Body of pancreas (tissue), 4 donors: ENCODE measurements at regions not wholly inside any gene's neighbourhood (a gene's known extent, or its start where the extent isn't known, plus 50 kb on each side); places are given as distances from the start of the nearest gene placed in this dataset.

ENCODE experiments used
- ATAC-seq: fragments of 150-250 bp; one replicate; pipeline ENCODE4 v1.9.1; 2016
- DNase-seq, 4 donors: peaks; one replicate each; pipeline ENCODE4 v3.0.0-alpha.2; 2019
- H3K27ac ChIP-seq, 4 donors: fragments of 200-600 bp; sonication (generic); 1 replicate in 3 of 4; 2 replicates in 1 of 4; pipeline versions ENCODE4 v1.5.1 to v1.6.1; 2016 to 2019; ENCODE audit warnings: mild to moderate bottlenecking in 1 of 4, mixed read lengths in 1 of 4, moderate library complexity in 1 of 4
- H3K27me3 ChIP-seq, 2 donors: fragments of 200-600 bp; sonication (generic); one replicate each; pipeline ENCODE4 v1.6.0; 2016; ENCODE audit warnings: mild to moderate bottlenecking in 1 of 2
- H3K36me3 ChIP-seq, 2 donors: fragments of 200-600 bp; sonication (generic); replicated peaks in 1 of 2; 2 replicates each; pipeline ENCODE4 v1.5.1; 2016; ENCODE audit warnings: low read depth in 2 of 2; ENCODE audit not compliant: insufficient read depth in 1 of 2
- H3K4me1 ChIP-seq: fragments of 200-600 bp; sonication (generic); one replicate; pipeline ENCODE4 v1.6.0; 2016
- H3K4me3 ChIP-seq, 2 donors: fragments of 200-600 bp; sonication (generic); 1 replicate in 1 of 2; 2 replicates in 1 of 2; pipeline ENCODE4 v1.5.1; 2016 to 2019
- H3K9me3 ChIP-seq, 3 donors: fragments of 200-600 bp; sonication (generic); 1 replicate in 2 of 3; 2 replicates in 1 of 3; pipeline ENCODE4 v1.5.1; 2016
- POLR2A ChIP-seq, 3 donors: fragments of 450-650 bp; IDR thresholded peaks; one replicate each; pipeline ENCODE4 v1.6.1; 2016; ENCODE audit warnings: antibody characterized with exemption in 3 of 3, mild to moderate bottlenecking in 2 of 3
- WGBS, 2 donors: methylation state at CpG; one replicate each; pipeline ENCODE4 v1.1.5; 2017; 5-methylcytosine and 5-hydroxymethylcytosine counted together
- intact Hi-C: fragments of 100-400 bp; cut with DNase I; formaldehyde crosslinking; loops from one replicate; pipeline ENCODE4 v1.15.1; 2023
- TF ChIP-seq, protein P1 (sequence below), 7 experiments: fragments of 450-650 bp in 4 of 7; fragments of 200-600 bp in 3 of 7; sonication (generic) in 3 of 7; IDR thresholded peaks; one replicate each; pipeline ENCODE4 v1.5.1; 2016 to 2019; ENCODE audit warnings: antibody characterized with exemption in 7 of 7

DNA sequence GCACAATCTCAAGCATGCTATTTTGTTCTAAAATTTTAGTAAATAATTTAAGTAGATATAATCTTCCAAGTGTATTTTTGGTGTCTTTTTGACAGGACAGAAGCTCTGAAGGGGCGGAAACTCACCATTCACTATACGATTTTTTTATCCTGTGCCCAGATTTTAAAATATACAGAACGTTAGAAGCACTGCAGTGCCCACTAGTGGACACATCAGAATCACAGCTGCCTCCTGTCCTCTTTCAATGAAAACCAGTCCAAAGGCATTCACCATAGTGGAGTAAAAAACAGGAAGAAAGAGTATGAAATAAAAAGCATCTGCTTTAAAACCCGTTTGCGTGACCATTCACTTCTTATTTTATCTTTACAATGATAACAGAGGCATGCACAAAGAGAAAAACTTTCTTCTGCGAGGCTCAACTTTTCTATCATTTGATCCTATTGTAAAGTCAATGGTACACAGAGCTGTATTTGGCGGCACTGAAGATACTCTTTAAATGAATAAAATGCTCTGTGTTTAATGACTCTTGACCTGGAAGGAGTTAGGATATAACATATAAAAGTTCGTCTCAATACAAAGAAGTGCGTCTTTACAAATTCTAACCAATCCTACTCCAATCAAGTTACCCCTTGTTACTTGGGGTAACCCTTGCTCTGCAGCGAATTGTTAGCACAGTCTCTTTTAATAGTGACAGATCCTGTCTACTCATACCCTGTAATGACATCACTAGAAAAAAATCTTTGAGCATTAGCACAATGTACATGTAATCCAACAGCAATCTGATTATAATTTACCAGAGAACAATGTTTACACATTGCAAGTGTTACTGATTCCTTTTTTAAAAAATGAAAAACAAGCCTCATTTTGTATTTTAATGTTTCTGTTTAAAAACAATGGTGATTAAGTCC lies 339.8 kb upstream of the PSMD7 start:
- DNase-seq: peak; percentile 66 to 76 (median 72)
- Histone ChIP-seq H3K4me1 (no peaks in the 10 kb centered on the region), H3K36me3 (no peaks in the 10 kb centered on the region), H3K27me3 (no peaks in the 10 kb centered on the region), H3K4me3 (no peak overlapping the region), H3K27ac (no peak overlapping the region), H3K9me3 (no peaks in the 10 kb centered on the region)
- TF ChIP-seq POLR2A (IDR thresholded peaks at IDR 0.05): no peak
- TF ChIP-seq, protein P1, sequence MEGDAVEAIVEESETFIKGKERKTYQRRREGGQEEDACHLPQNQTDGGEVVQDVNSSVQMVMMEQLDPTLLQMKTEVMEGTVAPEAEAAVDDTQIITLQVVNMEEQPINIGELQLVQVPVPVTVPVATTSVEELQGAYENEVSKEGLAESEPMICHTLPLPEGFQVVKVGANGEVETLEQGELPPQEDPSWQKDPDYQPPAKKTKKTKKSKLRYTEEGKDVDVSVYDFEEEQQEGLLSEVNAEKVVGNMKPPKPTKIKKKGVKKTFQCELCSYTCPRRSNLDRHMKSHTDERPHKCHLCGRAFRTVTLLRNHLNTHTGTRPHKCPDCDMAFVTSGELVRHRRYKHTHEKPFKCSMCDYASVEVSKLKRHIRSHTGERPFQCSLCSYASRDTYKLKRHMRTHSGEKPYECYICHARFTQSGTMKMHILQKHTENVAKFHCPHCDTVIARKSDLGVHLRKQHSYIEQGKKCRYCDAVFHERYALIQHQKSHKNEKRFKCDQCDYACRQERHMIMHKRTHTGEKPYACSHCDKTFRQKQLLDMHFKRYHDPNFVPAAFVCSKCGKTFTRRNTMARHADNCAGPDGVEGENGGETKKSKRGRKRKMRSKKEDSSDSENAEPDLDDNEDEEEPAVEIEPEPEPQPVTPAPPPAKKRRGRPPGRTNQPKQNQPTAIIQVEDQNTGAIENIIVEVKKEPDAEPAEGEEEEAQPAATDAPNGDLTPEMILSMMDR (IDR thresholded peaks at IDR 0.05): peak; percentile 59 to 86 (median 76)
- peak; percentile 60 for ATAC-seq
- WGBS, 2 donors: 34 to 37% methylated on average over 10 of the region's 10 CpGs
- intact Hi-C loops: no loop called here

DNA sequence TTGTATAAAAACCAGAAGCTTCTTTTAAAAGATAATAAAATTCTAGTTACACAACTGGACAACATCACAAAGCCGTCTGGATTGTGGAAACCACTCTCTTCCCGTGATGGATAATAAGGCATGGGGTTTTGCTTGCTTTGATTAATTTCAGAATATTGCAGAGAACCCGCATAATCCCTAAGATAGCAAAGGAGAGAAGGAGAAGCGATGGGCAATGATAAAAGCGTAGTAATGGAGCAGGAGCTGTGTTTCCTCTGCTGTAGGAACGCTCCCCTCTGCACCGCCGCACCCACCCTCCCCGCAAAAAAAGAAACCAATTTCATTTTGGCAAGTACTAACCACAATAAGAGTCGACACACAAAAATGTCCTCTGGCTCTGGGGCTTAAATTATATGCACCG lies 340.9 kb upstream of the PSMD7 start:
- H3K4me1 ChIP-seq: no peaks in the 10 kb centered on the region
- no peaks in the 10 kb centered on the region for H3K27me3 ChIP-seq
- no peak overlapping the region for H3K27ac ChIP-seq
- intact Hi-C loops: no loop called here
- no peaks in the 10 kb centered on the region for H3K9me3 ChIP-seq
- H3K36me3 ChIP-seq: no peaks in the 10 kb centered on the region
- DNase-seq (no peak), ATAC-seq (no peak)
- 54 to 62% methylated on average over 11 of the region's 11 CpGs for WGBS, 2 donors
- TF ChIP-seq, protein P1 (IDR thresholded peaks at IDR 0.05): no peak
- TF ChIP-seq POLR2A (IDR thresholded peaks at IDR 0.05): no peak
- H3K4me3 ChIP-seq: no peak overlapping the region

DNA sequence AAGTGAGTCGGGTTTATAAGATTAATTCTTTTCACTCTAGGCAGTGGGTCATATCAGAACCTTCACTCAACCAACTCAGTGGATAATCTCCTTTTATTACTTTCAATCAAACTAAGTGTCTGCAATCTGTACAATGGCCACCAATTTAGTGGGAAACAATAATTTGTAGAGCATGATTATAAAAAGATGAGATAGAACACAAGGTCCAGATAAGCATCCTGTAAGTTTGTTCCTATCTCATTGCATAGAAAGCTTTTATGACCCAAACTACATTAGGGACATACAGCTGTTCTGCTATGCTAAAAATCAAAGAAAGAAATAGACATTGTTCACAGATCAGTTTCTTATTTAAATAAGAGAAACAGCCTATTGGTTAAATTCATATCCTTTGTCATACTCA lies 341.4 kb upstream of the PSMD7 start:
- DNase-seq: no peak
- Histone ChIP-seq H3K27me3 (no peaks in the 10 kb centered on the region), H3K9me3 (no peaks in the 10 kb centered on the region), H3K4me3 (no peak overlapping the region), H3K36me3 (no peaks in the 10 kb centered on the region), H3K4me1 (peaks cover under 1% of the 10 kb centered on the region), H3K27ac (no peak overlapping the region)
- WGBS, 2 donors: 48 to 50% methylated on average over 1 of the region's 1 CpG
- intact Hi-C loops: no loop called here
- TF ChIP-seq, protein P1 (IDR thresholded peaks at IDR 0.05): no peak
- TF ChIP-seq POLR2A (IDR thresholded peaks at IDR 0.05): no peak
- ATAC-seq: no peak

DNA sequence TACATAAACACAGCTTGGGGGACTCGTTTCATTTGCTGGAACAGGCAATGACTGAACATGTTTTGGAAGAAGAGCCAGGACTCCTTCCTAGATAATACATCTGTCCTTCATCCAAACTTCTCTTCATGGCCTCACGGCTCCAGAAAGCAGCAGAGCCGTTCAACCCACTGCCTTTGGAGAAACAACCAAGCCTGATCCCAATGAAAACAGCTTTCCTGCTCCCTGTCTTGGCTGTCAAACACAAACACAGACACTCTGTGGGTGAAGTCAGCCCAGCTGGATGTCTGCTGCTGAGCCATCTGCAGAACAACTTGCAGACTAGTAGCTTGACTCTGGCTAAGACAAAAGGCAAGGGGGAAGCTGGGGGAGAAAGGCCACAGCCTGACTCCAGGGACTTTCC lies 345.1 kb upstream of the PSMD7 start:
- no peak for ATAC-seq
- Histone ChIP-seq H3K4me1 (peaks cover 10% of the 10 kb centered on the region), H3K27ac (no peak overlapping the region), H3K9me3 (no peaks in the 10 kb centered on the region), H3K4me3 (no peak overlapping the region), H3K36me3 (no peaks in the 10 kb centered on the region), H3K27me3 (no peaks in the 10 kb centered on the region)
- no peak for TF ChIP-seq POLR2A (IDR thresholded peaks at IDR 0.05)
- TF ChIP-seq, protein P1 (IDR thresholded peaks at IDR 0.05): no peak
- intact Hi-C loops: no loop called here
- 21 to 29% methylated on average over 3 of the region's 3 CpGs for WGBS, 2 donors
- no peak for DNase-seq
